Head of caudate nucleus (tissue), 42 donors: ENCODE measurements at regions not wholly inside any gene's neighbourhood (a gene's known extent, or its start where the extent isn't known, plus 50 kb on each side); places are given as distances from the start of the nearest gene placed in this dataset.

Experiments used
- DNase-seq, 42 donors: peaks; one replicate each; pipeline versions ENCODE4 v3.0.0 to v3.0.0-alpha.2; 2020 to 2021; ENCODE audit warnings: mixed read lengths in 7 of 42
- intact Hi-C: fragments of 100-400 bp; cut with DNase I; formaldehyde crosslinking; loops from one replicate; pipeline ENCODE4 v1.15.0; 2022

- DNase-seq: no peak
- intact Hi-C loops: no loop called here
Observed at GRCh38 chr4:100287534-100287933, 97.3 kb upstream of the DDIT4L start.

GRCh38 chr4:100286636-100287035, 96.4 kb upstream of the DDIT4L start:
- no peak for DNase-seq
- intact Hi-C loops: no loop called here

GRCh38 chr4:100285121-100285520, 94.9 kb upstream of the DDIT4L start:
- intact Hi-C loops: no loop called here
- DNase-seq: no peak

GRCh38 chr4:100284129-100284880, 94.0 kb upstream of the DDIT4L start:
- intact Hi-C loops: no loop called here
- DNase-seq: no peak

GRCh38 chr4:100280807-100281206, 90.5 kb upstream of the DDIT4L start:
- intact Hi-C loops: no loop called here
- DNase-seq: no peak

- no peak for DNase-seq
- intact Hi-C loops: no loop called here
Observed at GRCh38 chr4:100278567-100278966, 88.3 kb upstream of the DDIT4L start.

- intact Hi-C loops: no loop called here
Observed at GRCh38 chr4:100269446-100269845, 79.2 kb upstream of the DDIT4L start.

GRCh38 chr4:100268789-100269188, 78.5 kb upstream of the DDIT4L start:
- no peak for DNase-seq
- intact Hi-C loops: no loop called here

More at GRCh38 chr4:100269446-100269845, 79.2 kb upstream of the DDIT4L start:
- DNase-seq: no peak

- intact Hi-C loops: no loop called here
Observed at GRCh38 chr4:100261346-100261745, 71.1 kb upstream of the DDIT4L start.

GRCh38 chr4:100258675-100259074, 68.4 kb upstream of the DDIT4L start:
- intact Hi-C loops: no loop called here
- no peak for DNase-seq

More at GRCh38 chr4:100261346-100261745, 71.1 kb upstream of the DDIT4L start:
- no peak for DNase-seq

GRCh38 chr4:100257567-100257966, 67.3 kb upstream of the DDIT4L start:
- DNase-seq: no peak
- intact Hi-C loops: no loop called here

GRCh38 chr4:100254237-100254636, 64.0 kb upstream of the DDIT4L start:
- no peak for DNase-seq
- intact Hi-C loops: no loop called here

GRCh38 chr4:100248476-100248875, 58.2 kb upstream of the DDIT4L start:
- DNase-seq: no peak

GRCh38 chr4:100246697-100247096, 56.4 kb upstream of the DDIT4L start:
- intact Hi-C loops: no loop called here
- DNase-seq: no peak

More at GRCh38 chr4:100248476-100248875, 58.2 kb upstream of the DDIT4L start:
- intact Hi-C loops: no loop called here

GRCh38 chr4:100244347-100244746, 54.1 kb upstream of the DDIT4L start:
- no peak for DNase-seq
- intact Hi-C loops: no loop called here
